OCI-LY7 (cell line): ENCODE measurements at regions not wholly inside any gene's neighbourhood (a gene's known extent, or its start where the extent isn't known, plus 50 kb on each side); places are given as distances from the start of the nearest gene placed in this dataset.

ENCODE experiments used
- BruUV-seq: library from RNA; stranded (reverse); fragments of 400-500 nt; replicated peaks from 2 replicates; lab custom pipeline; 2021; lab: Mats Ljungman, UMichigan
- CTCF ChIA-PET: fragments of 300-600 bp; sonication (Branson Sonifier 250); formaldehyde crosslinking; loops from one replicate; lab custom pipeline; 2022; ENCODE audit warnings: antibody characterized with exemption; ENCODE audit not compliant: unreplicated experiment; lab: Charles Lee
- POLR2A ChIA-PET: fragments of 300-600 bp; sonication (Branson Sonifier 250); formaldehyde crosslinking; loops from one replicate; lab custom pipeline; 2022; ENCODE audit warnings: antibody characterized with exemption; lab: Charles Lee
- DNase-seq: peaks from one replicate; pipeline ENCODE4 v3.0.0-alpha.2; 2015; ENCODE audit warnings: low spot score
- H2AFZ ChIP-seq: fragments of 200-600 bp; sonication (generic), shearing (Covaris generic); 2 replicates; pipeline ENCODE4 v1.6.1; 2014; ENCODE audit warnings: mild to moderate bottlenecking, antibody characterized with exemption, low read length, moderate library complexity
- H3K27ac ChIP-seq: fragments of 200-600 bp; sonication (generic); 2 replicates; pipeline ENCODE4 v1.5.1; 2014; ENCODE audit warnings: mixed run types, low read depth, mild to moderate bottlenecking, moderate library complexity, low read length, inconsistent platforms; ENCODE audit not compliant: poor library complexity, severe bottlenecking
- H3K36me3 ChIP-seq: fragments of 200-600 bp; sonication (generic); 2 replicates; pipeline ENCODE4 v1.6.1; 2014; ENCODE audit warnings: mild to moderate bottlenecking, antibody characterized with exemption, low read length, moderate library complexity, mixed read lengths; ENCODE audit not compliant: insufficient read depth
- H3K4me1 ChIP-seq: fragments of 200-600 bp; sonication (generic); 2 replicates; pipeline ENCODE4 v1.5.1; 2014; ENCODE audit warnings: mild to moderate bottlenecking, low read length; ENCODE audit not compliant: insufficient read depth, poor library complexity, severe bottlenecking
- H3K4me2 ChIP-seq: fragments of 200-600 bp; sonication (generic); 2 replicates; pipeline ENCODE4 v1.6.1; 2014; ENCODE audit warnings: mild to moderate bottlenecking, low read length
- H3K4me3 ChIP-seq: fragments of 200-600 bp; sonication (generic); 2 replicates; pipeline ENCODE4 v1.5.1; 2014; ENCODE audit warnings: mild to moderate bottlenecking, low read depth, low read length; ENCODE audit not compliant: poor library complexity, severe bottlenecking
- H3K79me2 ChIP-seq: fragments of 200-600 bp; sonication (generic); 2 replicates; pipeline ENCODE4 v1.6.1; 2016; ENCODE audit warnings: low read depth, mild to moderate bottlenecking, low read length, moderate library complexity, mixed read lengths; ENCODE audit not compliant: insufficient read depth
- H3K9me2 ChIP-seq: fragments of 200-600 bp; sonication (generic); 2 replicates; pipeline ENCODE4 v1.6.1; 2016; ENCODE audit warnings: mild to moderate bottlenecking, low read length, mixed read lengths; ENCODE audit not compliant: insufficient read depth
- H3K9me3 ChIP-seq: fragments of 200-600 bp; sonication (generic); 2 replicates; pipeline ENCODE4 v1.6.1; 2014; ENCODE audit warnings: mild to moderate bottlenecking, mixed run types, low read length, mixed read lengths
- H4K20me1 ChIP-seq: fragments of 200-600 bp; sonication (generic); 2 replicates; pipeline ENCODE4 v1.6.1; 2014; ENCODE audit warnings: mild to moderate bottlenecking, antibody characterized with exemption, low read length, moderate library complexity, mixed read lengths; ENCODE audit not compliant: insufficient read depth
- EZH2phosphoT487 ChIP-seq: fragments of 200-600 bp; sonication (generic); IDR thresholded peaks from 2 replicates; pipeline ENCODE4 v1.6.1; 2018; ENCODE audit warnings: low read depth, borderline replicate concordance, mild to moderate bottlenecking, mixed run types, antibody characterized with exemption, low read length, moderate library complexity, mixed read lengths
- intact Hi-C: fragments of 100-400 bp; cut with micrococcal nuclease; formaldehyde crosslinking; loops from one replicate; pipeline ENCODE4 v1.10.0; 2022; ENCODE audit not compliant: unreplicated experiment
- TF ChIP-seq, protein P1 (sequence below): fragments of 200-600 bp; sonication (generic); conservative IDR thresholded peaks from 2 replicates; pipeline ENCODE4 v1.5.1; 2014; ENCODE audit warnings: mild to moderate bottlenecking, antibody characterized with exemption, low read length, moderate library complexity, mixed read lengths

DNA sequence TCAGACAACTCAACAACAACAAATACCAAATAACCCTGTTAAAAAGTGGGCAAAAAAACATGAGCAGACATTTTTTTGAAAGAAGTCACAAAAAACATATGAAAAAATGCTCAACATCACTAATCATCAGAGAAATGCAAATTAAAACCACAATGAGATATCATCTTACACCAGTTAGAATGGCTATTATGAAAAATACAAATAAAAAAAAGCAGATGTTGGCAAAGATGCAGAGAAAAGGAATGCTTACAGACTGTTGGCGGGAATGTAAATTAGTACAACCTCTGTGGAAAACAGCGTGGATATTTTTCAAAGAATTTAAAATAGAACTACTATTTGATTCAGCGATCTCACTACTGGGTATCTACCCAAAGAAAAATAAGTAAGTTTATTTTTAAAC, 114.0 kb downstream of the SLC38A4 start:
- no TSS peak for BruUV-seq
- ChIA-PET POLR2A (no interaction called here), CTCF (no interaction called here)
- H3K4me3 ChIP-seq: no peak overlapping the region
- no peaks in the 10 kb centered on the region for H3K9me3 ChIP-seq
- H3K79me2 ChIP-seq: no peaks in the 10 kb centered on the region
- H3K4me2 ChIP-seq: no peak overlapping the region
- intact Hi-C loops: no loop called here
- no peaks in the 10 kb centered on the region for H3K9me2 ChIP-seq
- H3K4me1 ChIP-seq: no peaks in the 10 kb centered on the region
- no peak overlapping the region for H2AFZ ChIP-seq
- H3K27ac ChIP-seq: no peak overlapping the region
- H3K36me3 ChIP-seq: no peaks in the 10 kb centered on the region
- no peaks in the 10 kb centered on the region for H4K20me1 ChIP-seq
- no peak for DNase-seq
- TF ChIP-seq, protein P1, sequence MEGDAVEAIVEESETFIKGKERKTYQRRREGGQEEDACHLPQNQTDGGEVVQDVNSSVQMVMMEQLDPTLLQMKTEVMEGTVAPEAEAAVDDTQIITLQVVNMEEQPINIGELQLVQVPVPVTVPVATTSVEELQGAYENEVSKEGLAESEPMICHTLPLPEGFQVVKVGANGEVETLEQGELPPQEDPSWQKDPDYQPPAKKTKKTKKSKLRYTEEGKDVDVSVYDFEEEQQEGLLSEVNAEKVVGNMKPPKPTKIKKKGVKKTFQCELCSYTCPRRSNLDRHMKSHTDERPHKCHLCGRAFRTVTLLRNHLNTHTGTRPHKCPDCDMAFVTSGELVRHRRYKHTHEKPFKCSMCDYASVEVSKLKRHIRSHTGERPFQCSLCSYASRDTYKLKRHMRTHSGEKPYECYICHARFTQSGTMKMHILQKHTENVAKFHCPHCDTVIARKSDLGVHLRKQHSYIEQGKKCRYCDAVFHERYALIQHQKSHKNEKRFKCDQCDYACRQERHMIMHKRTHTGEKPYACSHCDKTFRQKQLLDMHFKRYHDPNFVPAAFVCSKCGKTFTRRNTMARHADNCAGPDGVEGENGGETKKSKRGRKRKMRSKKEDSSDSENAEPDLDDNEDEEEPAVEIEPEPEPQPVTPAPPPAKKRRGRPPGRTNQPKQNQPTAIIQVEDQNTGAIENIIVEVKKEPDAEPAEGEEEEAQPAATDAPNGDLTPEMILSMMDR: no peak
- TF ChIP-seq EZH2phosphoT487: no peak

- POLR2A ChIA-PET: no interaction called here
- H2AFZ ChIP-seq: no peak overlapping the region
- no TSS peak for BruUV-seq
Measured at GRCh38 chr12:46710125-46710743, 115.6 kb downstream of the SLC38A4 start.

More at GRCh38 chr12:46710125-46710743, 115.6 kb downstream of the SLC38A4 start:
- Histone ChIP-seq H3K4me3 (no peak overlapping the region), H4K20me1 (no peaks in the 10 kb centered on the region), H3K36me3 (no peaks in the 10 kb centered on the region), H3K4me1 (no peaks in the 10 kb centered on the region), H3K4me2 (no peak overlapping the region), H3K9me3 (no peaks in the 10 kb centered on the region), H3K27ac (no peak overlapping the region), H3K9me2 (no peaks in the 10 kb centered on the region), H3K79me2 (no peaks in the 10 kb centered on the region)
- no peak for DNase-seq
- TF ChIP-seq EZH2phosphoT487: no peak
- TF ChIP-seq, protein P1: no peak
- intact Hi-C loops: no loop called here
- CTCF ChIA-PET: no interaction called here
